Activated CD8-positive, alpha-beta memory T cell treated with anti-CD3 and anti-CD28 coated beads for 36 hours (primary cell): ENCODE measurements at regions not wholly inside any gene's neighbourhood (a gene's known extent, or its start where the extent isn't known, plus 50 kb on each side); places are given as distances from the start of the nearest gene placed in this dataset.
"Not testable (repeated sequence)": the region's sequence is repeated elsewhere in the genome, so short reads cannot be mapped to it uniquely, and the experiment has no call there.

Source experiments
- CTCF ChIA-PET: fragments of 350-600 bp; sonication (Branson Sonifier 250); formaldehyde crosslinking; loops from one replicate; lab custom pipeline; 2021; ENCODE audit warnings: antibody characterized with exemption; lab: Charles Lee
- POLR2A ChIA-PET: fragments of 350-600 bp; sonication (Branson Sonifier 250); formaldehyde crosslinking; loops from one replicate; lab custom pipeline; 2021; ENCODE audit warnings: antibody characterized with exemption; lab: Charles Lee

DNA sequence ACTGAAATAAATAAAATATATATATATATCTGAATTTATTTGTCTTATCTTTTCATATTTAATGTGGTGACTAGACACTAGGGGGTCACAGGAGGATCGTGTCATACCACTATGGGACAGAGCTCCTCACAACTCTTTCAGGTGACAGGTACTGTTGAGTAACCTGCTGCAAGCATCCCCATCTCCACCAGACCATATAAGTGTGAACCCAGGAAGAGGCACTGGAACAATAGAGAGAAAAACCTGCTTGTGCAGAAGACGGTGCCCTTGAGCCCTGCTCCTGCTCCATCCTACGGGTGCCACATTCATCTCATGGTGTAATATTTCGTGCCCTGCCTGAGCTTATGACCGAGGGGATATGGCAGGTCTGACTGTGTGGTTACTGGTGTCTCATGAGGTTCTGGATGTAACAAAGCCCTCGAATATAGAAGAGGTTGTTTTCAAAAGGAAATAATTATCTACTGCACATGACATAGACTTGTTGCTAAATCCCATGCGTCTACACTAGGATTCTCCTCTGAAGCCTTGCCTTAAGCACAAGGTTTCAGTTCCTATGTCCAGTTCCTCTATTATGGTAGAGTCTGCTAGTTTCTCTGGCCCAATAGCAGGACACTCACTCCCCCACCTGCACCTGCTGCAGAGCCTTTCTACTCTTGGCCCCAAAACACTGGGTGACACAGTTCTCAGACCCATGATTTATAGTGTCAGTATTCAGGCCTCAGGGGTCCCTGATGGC lies 70.4 kb downstream of the GGTLC2 start:
- ChIA-PET CTCF (no interaction called here), POLR2A (no interaction called here)

DNA sequence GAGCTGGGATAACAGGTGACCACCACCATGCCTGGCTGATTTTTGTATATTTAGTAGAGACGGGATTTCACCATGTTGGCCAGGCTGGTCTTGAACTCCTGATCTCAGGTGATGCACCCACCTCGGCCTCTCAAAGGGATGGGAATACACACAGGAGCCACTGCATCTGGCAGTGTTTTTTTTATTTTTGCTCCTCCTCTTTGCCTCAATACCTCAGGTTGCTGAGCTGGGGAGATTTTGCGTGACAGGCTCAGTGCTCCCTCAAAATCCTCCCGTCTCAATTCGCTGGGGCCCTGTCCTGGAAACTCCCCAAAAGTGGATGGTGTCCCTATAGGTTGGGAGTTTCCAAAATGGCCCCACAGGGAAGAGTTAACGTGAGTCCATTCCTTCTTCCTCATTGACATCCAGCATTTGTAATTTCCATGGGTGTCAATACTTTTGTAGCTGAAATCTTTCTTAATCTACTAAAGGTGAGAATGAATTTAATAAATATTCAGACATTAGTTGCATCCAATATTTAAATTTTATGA lies 71.8 kb downstream of the GGTLC2 start:
- CTCF ChIA-PET = interaction anchor here (1.4 kb wide), 1 partner anchor 168 kb away, joined by 4 read pairs; no protein-coding TSS in a partner anchor

DNA sequence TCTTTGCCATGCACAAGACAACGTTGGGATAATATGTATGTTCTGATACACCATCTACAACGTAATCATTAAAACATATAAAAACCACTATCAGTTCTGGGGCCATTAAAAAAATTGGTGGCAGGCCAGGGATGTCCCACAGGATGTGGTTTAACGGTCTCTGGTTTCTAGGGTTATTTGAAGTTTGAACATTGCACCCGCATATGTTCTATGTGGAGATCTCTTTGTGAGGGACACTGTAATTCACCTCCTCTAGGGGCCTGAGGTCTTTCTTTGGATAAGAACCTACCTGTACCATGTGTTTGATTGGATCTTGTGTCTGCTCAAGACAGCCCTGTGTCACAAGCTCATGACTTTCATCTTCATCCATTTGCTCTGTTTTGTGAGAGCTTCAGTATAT lies 73.2 kb downstream of the GGTLC2 start:
- CTCF ChIA-PET = no interaction called here
- POLR2A ChIA-PET = no interaction called here

More for the DNA sequence above, 71.8 kb downstream of the GGTLC2 start:
- POLR2A ChIA-PET = no interaction called here

DNA sequence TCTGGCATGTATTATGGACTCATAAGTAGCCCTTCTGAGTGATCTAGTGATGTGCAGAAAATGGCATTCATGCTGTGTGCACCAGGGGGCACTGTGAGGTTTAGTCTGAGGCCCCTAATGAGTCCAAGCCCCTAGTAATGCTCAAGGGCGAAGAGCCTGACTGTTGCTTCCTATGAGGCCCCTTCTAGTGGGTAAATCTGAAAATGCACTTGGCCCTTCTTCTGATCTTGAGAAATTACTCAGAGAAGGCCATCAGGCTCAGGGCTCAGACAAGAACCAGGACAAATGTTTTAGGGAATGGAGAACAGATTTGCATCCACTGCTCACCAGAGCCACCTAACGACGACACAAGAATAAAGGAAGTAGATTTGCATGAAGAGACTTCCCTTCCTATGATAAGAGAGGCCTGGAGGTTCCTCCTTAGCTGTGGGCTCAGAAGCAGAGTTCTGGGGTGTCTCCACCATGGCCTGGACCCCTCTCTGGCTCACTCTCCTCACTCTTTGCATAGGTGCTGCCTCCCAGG lies 75.8 kb downstream of the GGTLC2 start:
- ChIA-PET CTCF (interaction anchor here (0.9 to 3.0 kb wide), 6 partner anchors 10 to 234 kb away, joined by 3 to 8 read pairs (median 4); no protein-coding TSS in a partner anchor), POLR2A (no interaction called here)

DNA sequence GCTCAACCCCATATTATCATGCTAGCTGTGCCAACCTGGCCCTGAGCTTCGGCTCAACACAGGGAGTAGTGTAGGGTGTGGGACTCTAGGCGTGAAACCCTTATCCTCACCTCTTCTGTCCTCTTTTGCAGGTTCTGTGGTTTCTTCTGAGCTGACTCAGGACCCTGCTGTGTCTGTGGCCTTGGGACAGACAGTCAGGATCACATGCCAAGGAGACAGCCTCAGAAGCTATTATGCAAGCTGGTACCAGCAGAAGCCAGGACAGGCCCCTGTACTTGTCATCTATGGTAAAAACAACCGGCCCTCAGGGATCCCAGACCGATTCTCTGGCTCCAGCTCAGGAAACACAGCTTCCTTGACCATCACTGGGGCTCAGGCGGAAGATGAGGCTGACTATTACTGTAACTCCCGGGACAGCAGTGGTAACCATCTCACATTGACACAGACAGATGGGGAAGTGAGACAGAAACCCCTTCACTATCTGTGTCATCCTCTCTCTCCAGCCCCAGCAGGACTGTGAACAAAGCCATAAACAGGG lies 76.4 kb downstream of the GGTLC2 start:
- CTCF ChIA-PET = interaction anchor here (0.9 to 3.0 kb wide), 6 partner anchors 11 to 233 kb away, joined by 3 to 8 read pairs (median 4); no protein-coding TSS in a partner anchor
- POLR2A ChIA-PET = no interaction called here

DNA sequence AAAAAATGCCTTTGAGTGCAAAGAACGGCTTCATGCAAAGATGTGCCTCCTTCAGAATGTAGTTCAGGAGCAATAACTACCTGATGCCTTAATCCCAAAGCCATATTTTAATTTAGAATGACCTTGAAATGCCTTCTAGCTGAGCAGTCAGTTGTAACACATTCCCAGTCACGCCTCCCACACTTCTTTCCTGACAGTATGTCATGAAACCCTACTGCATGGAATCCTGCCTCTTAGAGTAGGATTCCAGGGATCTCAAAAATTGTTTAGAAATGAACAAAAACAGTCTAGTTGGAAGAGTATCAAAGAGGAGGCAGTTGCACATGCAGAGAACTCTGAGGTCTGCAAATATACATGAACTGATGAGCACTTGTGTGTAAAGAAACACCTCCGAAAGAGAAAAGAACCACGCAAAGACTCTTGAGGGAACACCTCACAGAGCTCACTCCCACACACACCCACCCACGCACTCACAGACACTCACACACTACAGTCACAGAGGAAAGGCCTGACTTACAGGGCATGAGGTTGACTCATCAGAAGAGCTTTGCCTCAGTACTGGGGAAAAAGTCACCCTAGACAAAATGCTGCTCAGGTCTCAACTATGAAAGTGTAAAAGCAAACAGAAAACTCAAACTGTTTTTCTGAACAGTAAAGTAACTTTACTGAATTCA lies 77.4 kb downstream of the GGTLC2 start:
- ChIA-PET POLR2A (no interaction called here), CTCF (interaction anchor here (1.0 to 3.0 kb wide), 3 partner anchors 24 to 67 kb away, joined by 3 to 8 read pairs (median 7); no protein-coding TSS in a partner anchor)

DNA sequence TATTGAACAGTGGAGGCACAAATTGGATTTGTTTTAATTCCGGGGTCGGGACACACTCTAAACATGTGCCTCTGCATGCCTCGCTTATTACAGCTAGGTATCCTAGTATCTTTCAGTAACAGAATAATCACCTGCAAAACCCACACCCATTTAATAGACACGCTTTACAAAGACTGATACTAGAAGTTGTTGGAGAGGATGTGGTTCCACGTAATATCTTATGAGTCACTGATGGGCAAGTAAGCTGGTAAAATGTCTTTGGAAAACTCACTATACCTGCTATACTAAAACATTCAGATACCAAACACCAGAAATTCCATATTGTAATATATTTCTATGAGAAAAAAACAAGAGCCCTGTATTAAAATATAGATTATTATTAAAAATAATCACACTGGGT lies 84.0 kb downstream of the GGTLC2 start:
- POLR2A ChIA-PET = no interaction called here
- CTCF ChIA-PET = no interaction called here

DNA sequence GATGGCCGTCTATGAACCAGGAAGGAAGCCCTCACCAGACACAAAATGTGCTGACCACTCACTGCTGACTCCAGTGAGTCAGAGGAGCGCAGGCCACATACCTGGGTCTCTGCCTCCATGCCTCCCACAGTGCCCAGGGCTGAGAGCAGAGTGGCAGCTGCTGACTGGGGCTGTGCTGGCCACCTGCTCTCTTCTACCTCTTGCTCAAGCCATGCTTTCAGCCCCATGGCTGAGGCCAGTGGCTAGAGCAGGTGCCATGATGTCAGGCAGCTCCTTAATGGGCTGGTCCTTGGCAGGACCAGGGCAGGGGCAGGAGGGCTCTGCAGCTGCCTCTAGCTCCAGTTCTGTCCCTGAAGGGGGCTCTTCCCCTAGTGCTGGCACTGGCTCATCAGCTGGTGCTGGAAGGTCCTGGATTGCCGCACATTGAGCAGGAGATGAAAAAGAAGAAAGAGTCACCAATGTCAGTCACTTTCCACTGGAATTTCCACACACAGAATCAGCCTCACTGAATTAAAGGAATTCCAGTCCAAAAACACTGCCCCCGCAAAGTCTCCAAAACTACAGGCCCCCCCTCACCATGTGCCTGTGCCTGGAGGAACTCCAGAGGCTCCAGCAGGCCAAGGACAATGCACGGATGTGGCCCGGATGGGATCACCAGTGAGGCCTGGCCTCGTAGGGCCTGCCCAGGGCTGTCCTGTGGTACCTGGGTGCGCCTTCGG lies 86.4 kb downstream of the GGTLC2 start:
- POLR2A ChIA-PET = no interaction called here
- CTCF ChIA-PET = interaction anchor here (0.6 kb wide), 1 partner anchor 235 kb away, joined by 4 read pairs; no protein-coding TSS in a partner anchor

DNA sequence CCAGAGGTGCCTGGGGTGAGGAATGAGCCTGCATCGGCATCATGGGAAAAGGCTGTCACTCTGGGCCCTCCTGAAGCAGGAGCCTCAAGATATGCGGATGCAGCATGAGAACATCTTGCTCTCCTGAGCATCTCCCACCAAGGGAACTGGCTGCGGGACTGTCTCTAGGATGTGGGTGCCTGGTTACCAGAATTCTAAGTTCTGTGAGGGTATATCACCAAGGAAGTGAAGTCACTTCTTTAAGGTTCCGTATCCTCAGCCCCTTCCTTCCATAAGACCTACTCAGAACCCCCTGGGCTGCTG lies 86.9 kb downstream of the GGTLC2 start:
- ChIA-PET CTCF (interaction anchor here (0.6 kb wide), 1 partner anchor 235 kb away, joined by 4 read pairs; no protein-coding TSS in a partner anchor), POLR2A (no interaction called here)

DNA sequence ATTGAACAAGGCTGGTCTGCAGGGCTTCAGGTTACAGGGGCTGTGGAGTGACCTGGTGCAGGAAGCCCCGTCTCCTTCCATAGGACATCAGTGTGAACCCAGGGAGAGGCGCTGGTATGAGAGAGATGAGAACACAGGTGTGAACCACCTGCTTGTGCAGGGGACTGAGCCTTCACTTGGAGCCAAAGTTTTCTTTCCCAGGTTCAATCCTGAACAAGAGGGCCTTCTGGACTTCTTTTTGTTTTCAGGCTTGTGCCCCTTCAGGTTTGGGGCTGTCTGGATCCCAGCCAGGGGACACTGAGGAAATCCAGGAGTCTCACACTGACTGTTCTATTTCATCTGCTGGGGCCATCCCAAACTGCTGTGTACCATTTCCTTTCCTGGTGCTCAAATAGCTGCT lies 88.6 kb downstream of the GGTLC2 start:
- POLR2A ChIA-PET, CTCF ChIA-PET: not testable (repeated sequence)

DNA sequence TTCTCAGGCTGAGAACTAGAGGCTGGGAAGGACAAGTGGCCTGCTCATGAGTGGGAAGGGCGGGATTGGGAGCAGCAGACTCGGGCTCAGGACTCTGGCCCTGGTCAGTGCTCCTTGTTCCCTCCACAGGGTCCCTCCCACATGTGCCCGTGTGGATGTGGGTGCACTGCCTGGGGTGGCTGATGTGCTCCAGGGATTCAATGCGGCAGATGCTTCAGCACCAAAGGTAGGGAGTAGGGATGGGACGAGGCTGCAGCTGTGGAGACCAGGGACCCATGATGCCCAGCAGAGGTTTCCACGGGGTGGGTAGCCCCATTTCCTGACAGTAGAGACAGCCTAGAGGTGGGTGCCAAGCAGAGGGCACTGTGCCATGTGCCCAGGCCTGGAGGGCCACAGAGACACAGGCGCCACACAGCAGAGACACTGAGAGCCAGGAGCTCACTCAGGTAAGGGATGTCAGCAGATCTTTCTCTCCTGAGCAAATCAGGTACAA lies 89.5 kb downstream of the GGTLC2 start:
- CTCF ChIA-PET = interaction anchor here (0.7 kb wide), 1 partner anchor 21 kb away, joined by 3 read pairs; no protein-coding TSS in a partner anchor
- POLR2A ChIA-PET = no interaction called here

DNA sequence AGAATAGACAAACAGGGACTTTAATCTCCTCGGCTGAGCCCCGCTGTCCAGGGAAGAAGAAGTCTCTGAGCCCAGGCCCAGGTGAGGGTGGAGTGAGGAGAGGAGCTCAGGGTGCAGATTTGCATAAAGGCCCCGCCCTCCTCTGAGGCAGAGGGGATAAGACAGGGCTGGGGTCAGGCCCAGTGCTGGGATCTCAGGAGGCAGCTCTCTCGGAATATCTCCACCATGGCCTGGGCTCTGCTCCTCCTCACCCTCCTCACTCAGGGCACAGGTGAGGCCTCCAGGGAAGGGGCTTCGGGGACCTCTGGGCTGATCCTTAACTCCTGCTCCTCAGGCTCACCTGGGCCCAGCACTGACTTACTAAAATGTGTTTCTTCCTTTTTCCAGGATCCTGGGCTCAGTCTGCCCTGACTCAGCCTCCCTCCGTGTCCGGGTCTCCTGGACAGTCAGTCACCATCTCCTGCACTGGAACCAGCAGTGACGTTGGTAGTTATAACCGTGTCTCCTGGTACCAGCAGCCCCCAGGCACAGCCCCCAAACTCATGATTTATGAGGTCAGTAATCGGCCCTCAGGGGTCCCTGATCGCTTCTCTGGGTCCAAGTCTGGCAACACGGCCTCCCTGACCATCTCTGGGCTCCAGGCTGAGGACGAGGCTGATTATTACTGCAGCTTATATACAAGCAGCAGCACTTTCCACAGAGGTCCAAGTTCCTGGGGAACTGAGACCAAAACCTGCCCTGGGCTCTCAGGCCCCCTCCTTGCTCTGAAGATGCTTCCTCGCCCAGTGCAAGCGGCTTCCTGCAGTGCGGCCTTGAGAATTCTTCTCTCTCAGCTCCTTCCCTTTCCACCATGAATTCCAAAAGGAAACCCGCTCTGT lies 90.2 kb downstream of the GGTLC2 start:
- POLR2A ChIA-PET = not testable (repeated sequence)
- CTCF ChIA-PET = interaction anchor here (0.7 kb wide), 1 partner anchor 20 kb away, joined by 3 read pairs; no protein-coding TSS in a partner anchor

DNA sequence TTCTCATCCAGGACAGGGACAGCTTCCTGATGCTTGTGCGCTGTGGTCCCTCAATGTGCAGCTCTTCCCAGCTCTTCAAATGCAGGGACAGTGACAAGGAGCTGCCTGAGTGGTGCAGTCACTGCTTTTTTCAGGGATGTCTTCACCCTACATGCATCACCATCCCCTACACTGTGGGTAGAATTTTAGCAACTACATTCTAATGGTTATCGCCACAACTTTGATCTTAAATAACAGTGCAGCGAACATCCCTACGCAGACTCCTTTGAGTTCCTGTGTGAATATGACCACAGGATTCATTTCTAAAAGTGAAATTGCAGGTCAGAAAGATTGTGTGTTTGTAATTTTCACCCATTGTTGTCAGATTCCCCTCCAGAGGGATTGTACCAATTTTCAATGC lies 90.9 kb downstream of the GGTLC2 start:
- CTCF ChIA-PET, POLR2A ChIA-PET: not testable (repeated sequence)

DNA sequence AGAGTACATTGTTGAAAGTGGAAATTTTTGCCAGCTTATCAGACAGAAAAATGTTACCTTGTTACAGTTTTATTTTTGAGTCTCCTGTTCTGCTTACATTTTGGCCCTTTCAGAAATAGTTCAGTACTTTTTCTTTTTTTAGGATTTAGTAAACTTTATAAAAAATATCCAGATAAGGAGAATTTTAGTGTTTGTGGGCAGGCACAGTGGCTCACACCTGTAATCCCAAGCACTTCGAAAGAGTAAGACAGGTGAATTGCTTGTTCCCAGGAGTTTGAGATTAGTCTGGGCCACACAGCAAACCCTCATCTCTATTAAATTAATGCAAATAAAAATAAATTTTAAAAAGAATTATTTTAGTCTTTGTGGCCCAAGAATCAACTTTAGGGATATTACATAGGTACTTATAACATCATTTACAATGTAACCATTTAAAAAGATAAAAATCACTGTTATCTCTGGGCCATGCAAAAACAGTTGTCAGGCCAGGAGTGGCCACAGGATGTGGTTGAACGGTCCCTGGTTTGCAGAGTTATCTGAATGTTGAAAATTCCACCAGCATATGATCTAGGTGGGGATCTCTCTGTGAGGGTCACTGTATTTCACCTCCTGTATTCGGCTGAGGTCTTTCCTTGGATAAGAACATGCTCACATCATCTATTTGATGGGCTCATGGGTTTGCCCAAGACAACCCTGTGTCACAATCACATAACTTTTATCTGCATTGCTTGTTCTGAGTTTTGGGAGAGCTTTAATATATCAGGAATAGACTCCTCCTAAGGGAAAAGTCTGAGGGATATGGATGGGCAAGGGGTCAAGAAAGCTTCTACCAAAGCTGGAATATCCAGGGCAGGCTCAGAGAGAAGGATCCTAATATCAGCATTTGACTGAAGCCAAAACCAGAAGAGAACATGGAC lies 91.5 kb downstream of the GGTLC2 start:
- CTCF ChIA-PET = interaction anchor here (1.1 kb wide), 1 partner anchor 10 kb away, joined by 3 read pairs; no protein-coding TSS in a partner anchor
- POLR2A ChIA-PET = no interaction called here

DNA sequence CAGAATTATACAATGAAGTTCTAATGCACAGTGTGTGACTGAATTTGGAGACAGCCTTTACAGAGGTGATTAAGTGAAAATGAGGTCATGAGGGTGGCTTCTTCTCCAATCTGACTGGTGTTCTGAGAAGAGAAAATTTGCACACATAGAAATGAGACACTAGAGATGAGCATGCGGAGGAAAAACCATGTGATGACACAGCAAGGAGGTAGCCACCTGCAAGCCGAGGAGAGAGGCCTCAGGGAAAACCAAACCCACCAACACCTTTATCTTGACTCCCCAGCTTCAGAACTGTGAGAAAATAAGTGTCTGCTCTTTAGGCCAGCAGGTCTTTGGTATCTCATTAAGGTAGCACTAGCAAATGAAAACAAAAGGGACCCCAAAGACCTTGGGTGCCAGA lies 93.2 kb downstream of the GGTLC2 start:
- CTCF ChIA-PET = interaction anchor here (1.2 kb wide), 1 partner anchor 16 kb away, joined by 3 read pairs; no protein-coding TSS in a partner anchor
- POLR2A ChIA-PET = no interaction called here

DNA sequence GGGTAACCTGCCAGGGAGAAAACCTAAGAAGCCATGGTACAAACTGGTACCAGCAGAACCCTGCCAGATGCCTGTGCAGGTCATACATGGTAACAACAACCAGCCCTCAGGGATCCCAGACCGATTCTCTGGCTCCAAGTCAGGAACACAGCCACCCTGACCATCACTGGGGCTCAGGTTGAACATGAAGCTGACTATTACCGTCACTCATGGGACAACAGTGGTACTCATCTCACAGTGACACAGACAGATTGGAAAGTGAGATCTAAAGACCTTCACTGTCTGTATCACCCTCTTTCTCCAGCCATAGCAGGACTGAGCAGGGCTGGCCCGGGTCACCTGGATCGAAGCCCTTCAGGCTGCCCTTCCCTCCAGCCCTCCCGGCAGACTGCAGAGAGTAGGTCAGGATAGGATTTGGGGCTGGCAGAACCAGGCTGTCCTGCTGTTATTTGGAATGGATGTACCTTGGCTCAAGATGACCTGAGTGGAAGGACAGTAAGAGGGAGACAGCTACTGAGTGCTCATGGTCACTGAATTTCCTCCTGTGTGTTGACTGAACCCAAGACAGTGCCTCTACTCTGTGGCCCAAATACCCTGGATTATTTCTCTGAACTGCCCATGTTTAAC lies 94.7 kb downstream of the GGTLC2 start:
- CTCF ChIA-PET = interaction anchor here (1.2 kb wide), 1 partner anchor 14 kb away, joined by 3 read pairs; no protein-coding TSS in a partner anchor
- POLR2A ChIA-PET = no interaction called here
